H1 (cell line): ENCODE measurements at regions not wholly inside any gene's neighbourhood (a gene's known extent, or its start where the extent isn't known, plus 50 kb on each side); places are given as distances from the start of the nearest gene placed in this dataset.

Experiments used
- ASH2L ChIP-seq: fragments of 200-600, 300-600 bp; sonication (generic); IDR thresholded peaks from one replicate; pipeline ENCODE4 v1.7.1; 2017; ENCODE audit warnings: low read length
- HDAC2 ChIP-seq, 2 experiments: fragments of 300-600 bp in 1 of 2; sonication (generic) in 1 of 2; IDR thresholded peaks; 2 replicates each; pipeline ENCODE4 v1.6.1; 2011 to 2012; ENCODE audit warnings: low read depth in 2 of 2, low read length in 2 of 2, mild to moderate bottlenecking in 2 of 2, moderate library complexity in 2 of 2, borderline replicate concordance in 1 of 2, inconsistent platforms in 1 of 2
- HDAC6 ChIP-seq: IDR thresholded peaks from one replicate; pipeline ENCODE4 v1.7.1; 2012; ENCODE audit warnings: low read depth, mild to moderate bottlenecking, inconsistent platforms, low read length, moderate library complexity
- KDM5A ChIP-seq: fragments of 200-600 bp; IDR thresholded peaks from 2 replicates; pipeline ENCODE4 v1.7.1; 2012; ENCODE audit warnings: mild to moderate bottlenecking, low read length, inconsistent platforms, mixed read lengths
- POLR2AphosphoS5 ChIP-seq: IDR thresholded peaks from 2 replicates; pipeline ENCODE4 v1.6.1; 2011; ENCODE audit warnings: low read depth, low read length
- RAD21 ChIP-seq, 2 experiments: IDR thresholded peaks in 1 of 2; conservative IDR thresholded peaks in 1 of 2; 2 replicates each; pipeline ENCODE4 v1.6.1; 2011; ENCODE audit warnings: low read depth in 2 of 2, low read length in 2 of 2, improper control_type of control experiment in 1 of 2, inconsistent platforms in 1 of 2, mild to moderate bottlenecking in 1 of 2, moderate library complexity in 1 of 2
- TF ChIP-seq, protein P1 (sequence below): fragments of 300-600 bp; sonication (generic); IDR thresholded peaks from 2 replicates; pipeline ENCODE4 v1.7.1; 2012; ENCODE audit warnings: low read length, moderate library complexity, mild to moderate bottlenecking, inconsistent platforms; ENCODE audit not compliant: insufficient replicate concordance

DNA sequence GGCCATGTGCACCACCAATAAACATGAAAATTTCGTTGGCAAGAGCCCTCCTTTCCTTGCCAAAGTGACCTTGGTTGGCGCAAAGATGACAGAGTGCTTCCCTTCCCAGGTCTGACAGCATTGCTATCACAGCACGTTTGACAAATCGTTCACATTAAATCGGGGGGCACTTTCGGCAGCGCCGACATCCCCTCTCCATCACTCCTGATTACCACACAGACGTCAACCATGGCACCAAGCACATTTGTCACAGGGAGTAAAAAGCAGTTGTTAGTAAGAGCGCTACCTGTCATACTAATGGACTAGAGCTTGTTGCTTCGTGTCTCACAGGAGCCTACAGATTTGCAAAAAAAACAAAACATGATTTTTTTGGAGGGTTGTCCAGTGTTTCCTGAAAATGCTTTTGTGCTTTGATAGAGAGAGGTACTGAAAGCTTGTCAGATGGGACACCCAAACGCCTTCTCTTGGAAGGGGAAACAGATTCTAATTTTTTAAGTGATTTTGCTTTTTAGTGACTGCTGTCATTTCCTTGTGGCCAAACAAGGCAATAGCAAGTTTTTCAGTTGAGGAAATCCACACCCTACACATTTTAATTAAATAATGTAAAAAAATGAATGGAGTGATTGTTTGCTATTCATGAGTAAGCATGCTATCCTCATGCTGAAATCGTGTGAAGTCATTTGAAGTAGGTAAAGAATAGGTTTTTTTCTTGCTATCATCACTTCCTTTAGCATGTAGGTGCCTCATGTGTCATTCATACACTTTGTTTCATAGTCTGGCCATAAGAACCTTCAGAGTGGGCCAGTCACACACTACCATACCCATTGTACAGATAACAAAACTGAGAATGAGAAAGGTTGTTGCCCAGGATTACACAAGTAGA is 682.8 kb upstream of the WWC1 start (continued):
- TF ChIP-seq, protein P1, sequence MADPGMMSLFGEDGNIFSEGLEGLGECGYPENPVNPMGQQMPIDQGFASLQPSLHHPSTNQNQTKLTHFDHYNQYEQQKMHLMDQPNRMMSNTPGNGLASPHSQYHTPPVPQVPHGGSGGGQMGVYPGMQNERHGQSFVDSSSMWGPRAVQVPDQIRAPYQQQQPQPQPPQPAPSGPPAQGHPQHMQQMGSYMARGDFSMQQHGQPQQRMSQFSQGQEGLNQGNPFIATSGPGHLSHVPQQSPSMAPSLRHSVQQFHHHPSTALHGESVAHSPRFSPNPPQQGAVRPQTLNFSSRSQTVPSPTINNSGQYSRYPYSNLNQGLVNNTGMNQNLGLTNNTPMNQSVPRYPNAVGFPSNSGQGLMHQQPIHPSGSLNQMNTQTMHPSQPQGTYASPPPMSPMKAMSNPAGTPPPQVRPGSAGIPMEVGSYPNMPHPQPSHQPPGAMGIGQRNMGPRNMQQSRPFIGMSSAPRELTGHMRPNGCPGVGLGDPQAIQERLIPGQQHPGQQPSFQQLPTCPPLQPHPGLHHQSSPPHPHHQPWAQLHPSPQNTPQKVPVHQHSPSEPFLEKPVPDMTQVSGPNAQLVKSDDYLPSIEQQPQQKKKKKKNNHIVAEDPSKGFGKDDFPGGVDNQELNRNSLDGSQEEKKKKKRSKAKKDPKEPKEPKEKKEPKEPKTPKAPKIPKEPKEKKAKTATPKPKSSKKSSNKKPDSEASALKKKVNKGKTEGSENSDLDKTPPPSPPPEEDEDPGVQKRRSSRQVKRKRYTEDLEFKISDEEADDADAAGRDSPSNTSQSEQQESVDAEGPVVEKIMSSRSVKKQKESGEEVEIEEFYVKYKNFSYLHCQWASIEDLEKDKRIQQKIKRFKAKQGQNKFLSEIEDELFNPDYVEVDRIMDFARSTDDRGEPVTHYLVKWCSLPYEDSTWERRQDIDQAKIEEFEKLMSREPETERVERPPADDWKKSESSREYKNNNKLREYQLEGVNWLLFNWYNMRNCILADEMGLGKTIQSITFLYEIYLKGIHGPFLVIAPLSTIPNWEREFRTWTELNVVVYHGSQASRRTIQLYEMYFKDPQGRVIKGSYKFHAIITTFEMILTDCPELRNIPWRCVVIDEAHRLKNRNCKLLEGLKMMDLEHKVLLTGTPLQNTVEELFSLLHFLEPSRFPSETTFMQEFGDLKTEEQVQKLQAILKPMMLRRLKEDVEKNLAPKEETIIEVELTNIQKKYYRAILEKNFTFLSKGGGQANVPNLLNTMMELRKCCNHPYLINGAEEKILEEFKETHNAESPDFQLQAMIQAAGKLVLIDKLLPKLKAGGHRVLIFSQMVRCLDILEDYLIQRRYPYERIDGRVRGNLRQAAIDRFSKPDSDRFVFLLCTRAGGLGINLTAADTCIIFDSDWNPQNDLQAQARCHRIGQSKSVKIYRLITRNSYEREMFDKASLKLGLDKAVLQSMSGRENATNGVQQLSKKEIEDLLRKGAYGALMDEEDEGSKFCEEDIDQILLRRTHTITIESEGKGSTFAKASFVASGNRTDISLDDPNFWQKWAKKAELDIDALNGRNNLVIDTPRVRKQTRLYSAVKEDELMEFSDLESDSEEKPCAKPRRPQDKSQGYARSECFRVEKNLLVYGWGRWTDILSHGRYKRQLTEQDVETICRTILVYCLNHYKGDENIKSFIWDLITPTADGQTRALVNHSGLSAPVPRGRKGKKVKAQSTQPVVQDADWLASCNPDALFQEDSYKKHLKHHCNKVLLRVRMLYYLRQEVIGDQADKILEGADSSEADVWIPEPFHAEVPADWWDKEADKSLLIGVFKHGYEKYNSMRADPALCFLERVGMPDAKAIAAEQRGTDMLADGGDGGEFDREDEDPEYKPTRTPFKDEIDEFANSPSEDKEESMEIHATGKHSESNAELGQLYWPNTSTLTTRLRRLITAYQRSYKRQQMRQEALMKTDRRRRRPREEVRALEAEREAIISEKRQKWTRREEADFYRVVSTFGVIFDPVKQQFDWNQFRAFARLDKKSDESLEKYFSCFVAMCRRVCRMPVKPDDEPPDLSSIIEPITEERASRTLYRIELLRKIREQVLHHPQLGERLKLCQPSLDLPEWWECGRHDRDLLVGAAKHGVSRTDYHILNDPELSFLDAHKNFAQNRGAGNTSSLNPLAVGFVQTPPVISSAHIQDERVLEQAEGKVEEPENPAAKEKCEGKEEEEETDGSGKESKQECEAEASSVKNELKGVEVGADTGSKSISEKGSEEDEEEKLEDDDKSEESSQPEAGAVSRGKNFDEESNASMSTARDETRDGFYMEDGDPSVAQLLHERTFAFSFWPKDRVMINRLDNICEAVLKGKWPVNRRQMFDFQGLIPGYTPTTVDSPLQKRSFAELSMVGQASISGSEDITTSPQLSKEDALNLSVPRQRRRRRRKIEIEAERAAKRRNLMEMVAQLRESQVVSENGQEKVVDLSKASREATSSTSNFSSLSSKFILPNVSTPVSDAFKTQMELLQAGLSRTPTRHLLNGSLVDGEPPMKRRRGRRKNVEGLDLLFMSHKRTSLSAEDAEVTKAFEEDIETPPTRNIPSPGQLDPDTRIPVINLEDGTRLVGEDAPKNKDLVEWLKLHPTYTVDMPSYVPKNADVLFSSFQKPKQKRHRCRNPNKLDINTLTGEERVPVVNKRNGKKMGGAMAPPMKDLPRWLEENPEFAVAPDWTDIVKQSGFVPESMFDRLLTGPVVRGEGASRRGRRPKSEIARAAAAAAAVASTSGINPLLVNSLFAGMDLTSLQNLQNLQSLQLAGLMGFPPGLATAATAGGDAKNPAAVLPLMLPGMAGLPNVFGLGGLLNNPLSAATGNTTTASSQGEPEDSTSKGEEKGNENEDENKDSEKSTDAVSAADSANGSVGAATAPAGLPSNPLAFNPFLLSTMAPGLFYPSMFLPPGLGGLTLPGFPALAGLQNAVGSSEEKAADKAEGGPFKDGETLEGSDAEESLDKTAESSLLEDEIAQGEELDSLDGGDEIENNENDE, result no peak
- TF ChIP-seq HDAC2 (IDR thresholded peaks at IDR 0.05; ENCODE audit: borderline replicate concordance in 1 of 2, low read depth in 2 of 2, low read length in 2 of 2) (no peak), KDM5A (no peak), POLR2AphosphoS5 (no peak), ASH2L (no peak), RAD21 (IDR thresholded peaks at IDR 0.05 in 1 of 2, conservative IDR thresholded peaks at IDR 0.05 in 1 of 2; ENCODE audit: low read depth in 2 of 2, low read length in 2 of 2) (no peak), HDAC6 (no peak)
